IPS-20b (cell line): ENCODE measurements at regions not wholly inside any gene's neighbourhood (a gene's known extent, or its start where the extent isn't known, plus 50 kb on each side); places are given as distances from the start of the nearest gene placed in this dataset.

Source experiments
- H3K27ac ChIP-seq: one replicate; pipeline ENCODE4 v1.5.1; 2013; ENCODE audit warnings: low read length
- H3K27me3 ChIP-seq: 2 replicates; pipeline ENCODE4 v1.6.1; 2013; ENCODE audit warnings: mild to moderate bottlenecking, low read length, inconsistent platforms; ENCODE audit not compliant: insufficient read depth
- H3K36me3 ChIP-seq: 2 replicates; pipeline ENCODE4 v1.6.1; 2013; ENCODE audit warnings: low read depth, mild to moderate bottlenecking, inconsistent platforms, low read length, moderate library complexity; ENCODE audit not compliant: insufficient read depth
- H3K4me1 ChIP-seq: 2 replicates; pipeline ENCODE4 v1.6.1; 2013; ENCODE audit warnings: mild to moderate bottlenecking, control low read depth, inconsistent platforms, low read length, moderate library complexity; ENCODE audit not compliant: insufficient read depth
- H3K4me3 ChIP-seq: 2 replicates; pipeline ENCODE4 v1.5.1; 2013; ENCODE audit warnings: mild to moderate bottlenecking, low read length, inconsistent platforms
- H3K9ac ChIP-seq: 2 replicates; pipeline ENCODE4 v1.6.1; 2013; ENCODE audit warnings: low read depth, mild to moderate bottlenecking, inconsistent platforms, low read length, moderate library complexity
- H3K9me3 ChIP-seq: 2 replicates; pipeline ENCODE4 v1.6.1; 2013; ENCODE audit warnings: mild to moderate bottlenecking, low read depth, low read length, inconsistent platforms; ENCODE audit not compliant: insufficient read depth

DNA sequence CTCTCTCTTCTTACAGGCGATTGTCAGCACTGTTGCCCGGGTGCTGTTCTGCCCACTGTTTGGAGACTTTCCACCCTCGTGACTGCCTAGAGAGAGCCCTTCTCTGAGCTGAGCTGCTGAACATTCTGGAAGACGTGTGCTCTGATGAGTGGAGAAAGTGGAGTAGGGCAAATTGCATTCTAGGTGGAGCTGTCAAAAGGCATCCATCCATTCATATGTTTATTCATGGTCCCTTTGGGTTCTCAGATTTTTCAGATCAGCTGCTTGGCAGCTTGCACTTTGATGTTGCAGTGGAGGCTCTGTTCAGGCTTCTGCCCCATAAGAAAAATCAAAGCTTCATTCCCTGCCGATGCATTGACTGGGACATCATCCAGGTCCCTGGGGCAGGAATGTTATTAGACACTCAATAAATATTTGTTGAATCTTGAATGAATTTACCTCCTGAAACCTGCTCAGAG, 120.7 kb upstream of the EEPD1 start:
- no peaks in the 10 kb centered on the region for H3K4me1 ChIP-seq
- H3K27me3 ChIP-seq, result no peaks in the 10 kb centered on the region
- no peaks in the 10 kb centered on the region for H3K9me3 ChIP-seq
- H3K27ac ChIP-seq, result no peak overlapping the region
- no peak overlapping the region for H3K9ac ChIP-seq
- no peaks in the 10 kb centered on the region for H3K36me3 ChIP-seq
- H3K4me3 ChIP-seq, result no peak overlapping the region

DNA sequence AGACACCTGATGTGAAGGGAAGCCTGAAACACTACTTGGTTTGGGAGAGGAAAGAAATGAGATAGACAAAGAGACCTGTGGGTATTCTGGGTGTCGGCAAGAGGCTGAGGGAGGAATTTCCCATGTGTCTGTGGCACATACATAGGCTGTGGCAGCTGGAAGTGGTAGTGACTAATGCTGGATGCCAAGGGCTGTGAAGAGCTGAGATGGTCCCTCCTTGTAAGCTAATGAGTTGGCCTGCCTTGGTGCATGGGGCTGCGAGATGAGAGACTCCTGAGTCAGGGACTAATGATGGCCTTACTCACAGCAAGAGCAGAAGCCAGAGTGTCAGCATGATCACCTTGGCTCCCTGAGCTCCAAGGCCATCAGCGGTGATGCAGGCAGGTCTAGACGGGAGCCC, 119.0 kb upstream of the EEPD1 start:
- Histone ChIP-seq H3K9me3 (no peaks in the 10 kb centered on the region), H3K36me3 (no peaks in the 10 kb centered on the region), H3K4me3 (no peak overlapping the region), H3K27me3 (no peaks in the 10 kb centered on the region), H3K27ac (no peak overlapping the region), H3K9ac (no peak overlapping the region), H3K4me1 (no peaks in the 10 kb centered on the region)

DNA sequence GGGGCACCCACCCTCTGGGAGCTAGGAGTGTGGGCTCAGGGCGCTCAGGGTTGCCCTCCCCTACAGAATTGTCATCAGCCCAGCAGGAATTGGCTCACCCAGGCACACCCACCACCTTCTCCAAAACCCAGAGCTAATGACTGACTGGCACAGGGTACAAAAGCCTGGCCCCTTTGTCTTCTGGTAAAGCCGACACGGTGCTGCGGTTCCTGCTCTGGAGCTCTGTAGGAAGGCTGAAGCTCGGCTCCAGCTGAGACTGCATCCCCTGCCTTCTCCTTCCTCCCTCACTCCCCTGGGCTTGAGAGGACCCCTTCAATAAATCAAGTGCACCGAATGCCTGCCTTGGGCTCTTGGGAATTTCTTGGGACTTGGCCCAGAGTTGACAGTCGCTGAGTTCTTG, 117.9 kb upstream of the EEPD1 start:
- Histone ChIP-seq H3K4me1 (peaks cover 5% of the 10 kb centered on the region), H3K9me3 (no peaks in the 10 kb centered on the region), H3K27me3 (no peaks in the 10 kb centered on the region)

DNA sequence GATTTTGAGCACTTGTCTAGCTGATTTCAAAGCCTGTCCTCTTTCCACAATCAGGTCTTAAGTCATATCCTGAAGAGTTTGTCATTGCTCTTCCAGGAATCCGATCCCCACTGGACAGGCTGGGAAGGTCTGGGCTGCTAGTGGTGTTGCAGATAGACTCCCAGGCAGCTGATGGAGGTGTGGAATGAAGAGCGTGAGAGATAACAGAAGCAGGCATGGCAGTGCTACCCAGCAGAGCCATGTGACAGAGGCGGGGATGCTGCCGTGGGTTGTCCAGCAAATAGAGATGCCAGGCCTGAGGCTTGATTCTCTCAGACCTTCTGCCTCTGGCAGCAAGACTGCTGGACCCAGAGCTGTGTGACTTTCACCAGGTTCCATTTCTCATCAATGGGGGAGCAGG, 116.5 kb upstream of the EEPD1 start:
- H3K4me1 ChIP-seq, result peaks cover 7% of the 10 kb centered on the region

More for the DNA sequence above, 117.9 kb upstream of the EEPD1 start:
- Histone ChIP-seq H3K36me3 (no peaks in the 10 kb centered on the region), H3K4me3 (no peak overlapping the region), H3K27ac (no peak overlapping the region), H3K9ac (no peak overlapping the region)

DNA sequence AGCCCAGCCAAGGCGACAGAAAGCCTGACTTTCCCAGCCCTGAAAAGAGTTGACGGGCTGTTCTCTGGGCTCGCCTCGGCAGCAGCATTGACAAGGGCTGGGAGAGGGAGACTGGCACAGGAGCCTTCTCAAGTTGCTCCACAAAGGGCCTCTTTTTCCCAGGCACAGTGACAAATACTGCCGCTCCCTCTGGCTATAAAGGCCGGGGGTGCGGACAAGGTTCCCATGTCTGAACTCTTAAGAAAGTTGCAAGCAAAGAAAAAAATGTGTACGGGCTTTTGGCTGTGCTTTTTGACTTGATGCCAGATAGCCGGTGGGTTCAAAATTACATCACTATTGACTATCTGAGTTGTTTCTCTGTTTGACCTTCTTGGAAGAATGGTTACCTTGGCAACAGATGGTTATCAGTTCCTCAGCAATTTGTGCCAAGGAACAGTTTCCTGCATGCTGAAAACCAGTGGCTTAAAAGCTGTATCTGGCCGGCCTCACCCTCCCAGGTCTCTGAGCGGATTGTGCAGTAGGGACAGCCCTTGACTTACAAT, 115.9 kb upstream of the EEPD1 start:
- Histone ChIP-seq H3K36me3 (no peaks in the 10 kb centered on the region), H3K27ac (no peak overlapping the region), H3K4me3 (no peak overlapping the region), H3K9me3 (no peaks in the 10 kb centered on the region), H3K9ac (no peak overlapping the region), H3K4me1 (peaks cover 7% of the 10 kb centered on the region), H3K27me3 (no peaks in the 10 kb centered on the region)

More for the DNA sequence above, 116.5 kb upstream of the EEPD1 start:
- no peak overlapping the region for H3K9ac ChIP-seq
- H3K4me3 ChIP-seq, result no peak overlapping the region
- H3K27ac ChIP-seq, result no peak overlapping the region
- H3K9me3 ChIP-seq, result no peaks in the 10 kb centered on the region
- H3K36me3 ChIP-seq, result no peaks in the 10 kb centered on the region
- no peaks in the 10 kb centered on the region for H3K27me3 ChIP-seq

DNA sequence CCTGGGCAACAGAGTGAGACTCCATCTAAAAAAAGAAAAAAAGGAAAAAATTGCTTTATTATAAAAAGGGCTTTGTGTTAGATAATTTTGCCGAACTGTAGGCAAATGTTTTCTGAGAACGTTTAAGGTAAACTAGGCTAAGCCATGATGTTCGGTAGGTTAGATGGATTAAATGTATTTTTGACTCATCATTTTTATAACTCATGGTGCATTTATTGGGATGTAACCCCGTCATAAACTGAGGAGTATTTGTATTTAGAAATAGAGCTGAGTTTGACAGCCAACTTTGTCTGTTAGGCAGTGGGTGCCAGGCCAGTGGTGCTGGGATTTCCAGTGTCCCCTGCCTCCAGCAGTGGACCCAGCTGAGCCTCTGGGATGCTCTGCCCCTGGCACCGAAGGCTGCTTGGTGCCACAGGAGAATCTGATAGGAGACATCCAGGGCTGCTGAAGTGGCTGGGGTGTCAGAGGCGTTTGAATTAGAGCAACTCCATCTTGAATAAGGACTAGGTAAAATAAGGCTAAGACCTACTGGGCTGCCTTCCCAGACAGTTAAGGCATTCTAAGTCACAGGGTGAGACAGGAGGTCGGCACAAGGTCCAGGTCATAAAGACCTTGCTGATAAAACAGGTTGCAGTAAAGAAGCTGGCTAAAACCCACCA, 114.9 kb upstream of the EEPD1 start:
- H3K4me1 ChIP-seq, result peaks cover 7% of the 10 kb centered on the region
- H3K9ac ChIP-seq, result no peak overlapping the region
- no peaks in the 10 kb centered on the region for H3K9me3 ChIP-seq
- H3K27ac ChIP-seq, result no peak overlapping the region
- no peaks in the 10 kb centered on the region for H3K36me3 ChIP-seq
- no peaks in the 10 kb centered on the region for H3K27me3 ChIP-seq
- no peak overlapping the region for H3K4me3 ChIP-seq

DNA sequence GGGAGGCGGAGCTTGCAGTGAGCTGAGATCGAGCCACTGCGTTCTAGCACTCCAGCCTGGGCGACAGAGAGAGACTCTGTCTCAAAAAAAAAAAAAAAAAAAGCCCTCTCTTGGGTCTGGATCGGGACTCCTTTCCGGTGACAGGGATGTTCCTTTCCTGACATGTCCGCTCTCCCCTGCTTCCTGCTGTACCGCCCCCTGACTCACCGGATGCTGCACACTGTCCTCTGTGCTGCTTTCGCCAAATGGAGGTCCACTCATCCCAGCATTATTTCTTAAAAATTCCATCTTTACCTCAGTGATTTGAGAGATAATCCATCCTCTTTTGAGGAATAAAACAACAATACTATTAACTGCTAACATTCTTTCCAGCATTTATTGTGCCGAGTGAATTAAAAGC, 113.8 kb upstream of the EEPD1 start:
- H3K4me3 ChIP-seq, result no peak overlapping the region
- no peaks in the 10 kb centered on the region for H3K9me3 ChIP-seq
- H3K27me3 ChIP-seq, result no peaks in the 10 kb centered on the region
- peaks cover 7% of the 10 kb centered on the region for H3K4me1 ChIP-seq
- H3K36me3 ChIP-seq, result no peaks in the 10 kb centered on the region
- no peak overlapping the region for H3K9ac ChIP-seq
- H3K27ac ChIP-seq, result no peak overlapping the region

DNA sequence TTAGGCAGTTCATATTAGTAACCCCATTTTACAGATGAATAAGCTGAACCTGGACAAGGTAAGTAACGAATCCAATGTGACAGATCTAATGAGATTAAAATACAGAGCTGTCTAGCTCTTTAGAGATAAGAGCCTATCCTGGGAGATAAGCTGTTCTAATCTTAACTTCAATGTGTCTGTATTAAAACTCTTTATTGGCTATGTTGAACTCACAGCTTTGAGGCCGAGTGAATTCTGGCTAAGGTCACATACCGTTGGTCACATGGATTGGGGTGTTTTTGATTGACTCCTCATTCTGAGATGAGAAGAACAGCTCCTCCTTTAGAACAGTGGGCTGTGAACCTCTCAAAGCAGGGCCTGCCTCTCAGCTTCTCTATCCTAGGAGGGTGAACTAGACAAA, 113.4 kb upstream of the EEPD1 start:
- no peaks in the 10 kb centered on the region for H3K36me3 ChIP-seq
- no peak overlapping the region for H3K27ac ChIP-seq
- H3K4me1 ChIP-seq, result peaks cover 7% of the 10 kb centered on the region
- H3K27me3 ChIP-seq, result no peaks in the 10 kb centered on the region
- H3K4me3 ChIP-seq, result no peak overlapping the region
- H3K9ac ChIP-seq, result no peak overlapping the region
- no peaks in the 10 kb centered on the region for H3K9me3 ChIP-seq

DNA sequence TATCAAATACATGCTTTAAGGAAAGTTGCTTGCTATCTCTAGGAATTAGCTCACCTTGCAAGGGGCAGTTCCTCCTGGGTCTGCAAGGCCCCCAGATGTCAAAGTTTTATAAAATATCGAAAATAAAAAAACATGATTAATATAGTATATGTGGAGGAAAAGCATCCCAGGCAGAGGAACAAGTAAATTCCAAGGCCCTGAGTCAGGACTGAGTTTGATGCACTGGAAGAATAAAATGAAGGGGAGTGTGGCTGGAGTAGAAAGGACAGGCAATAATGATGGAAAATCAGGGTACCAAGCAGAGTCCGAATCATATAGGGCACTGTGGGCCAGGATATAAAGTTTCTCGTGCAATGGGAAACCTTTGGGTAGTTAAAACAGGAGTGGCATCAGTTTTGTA, 112.4 kb upstream of the EEPD1 start:
- Histone ChIP-seq H3K27me3 (no peaks in the 10 kb centered on the region), H3K4me1 (peaks cover 7% of the 10 kb centered on the region), H3K9me3 (no peaks in the 10 kb centered on the region), H3K27ac (no peak overlapping the region), H3K9ac (no peak overlapping the region), H3K36me3 (no peaks in the 10 kb centered on the region), H3K4me3 (no peak overlapping the region)

DNA sequence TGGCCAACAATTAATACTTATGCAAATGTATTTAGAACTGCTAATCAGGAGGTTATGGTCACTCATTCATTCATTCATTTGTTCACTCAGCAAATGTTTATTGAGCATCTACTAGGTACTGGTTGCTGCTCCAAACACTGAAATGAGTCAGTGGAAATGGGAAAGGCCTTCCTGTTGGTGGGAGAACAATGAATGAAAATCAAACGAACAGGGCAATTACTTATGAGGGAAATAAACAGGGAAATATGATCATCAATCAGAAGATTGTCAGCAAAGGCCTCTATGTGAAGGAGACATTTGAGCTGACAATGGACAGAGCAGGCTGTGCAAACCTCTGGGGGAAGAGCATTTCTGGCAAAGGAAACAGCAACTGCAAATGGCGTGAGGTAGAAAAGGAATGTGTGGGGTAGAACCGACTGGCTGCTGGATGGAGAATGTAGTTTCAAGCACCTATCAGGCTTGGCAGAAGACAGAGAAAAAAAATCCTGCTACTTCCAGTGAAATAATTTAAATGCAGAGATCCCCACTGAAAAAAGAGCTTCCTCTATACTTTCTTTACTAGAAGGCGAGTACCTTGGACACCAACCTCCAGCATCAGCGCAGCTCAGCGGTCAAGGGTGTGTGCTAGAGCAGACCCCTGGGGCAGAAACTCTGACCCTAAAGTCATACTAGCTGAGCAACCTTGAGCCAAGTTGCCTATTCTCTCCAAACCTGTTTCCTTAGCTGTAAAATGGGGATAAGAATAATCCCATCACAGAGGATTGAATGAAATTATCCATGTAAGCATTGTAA, 108.8 kb upstream of the EEPD1 start:
- Histone ChIP-seq H3K4me3 (no peak overlapping the region), H3K9ac (no peak overlapping the region), H3K27me3 (no peaks in the 10 kb centered on the region), H3K27ac (no peak overlapping the region), H3K9me3 (no peaks in the 10 kb centered on the region), H3K36me3 (no peaks in the 10 kb centered on the region), H3K4me1 (peaks cover 19% of the 10 kb centered on the region)

DNA sequence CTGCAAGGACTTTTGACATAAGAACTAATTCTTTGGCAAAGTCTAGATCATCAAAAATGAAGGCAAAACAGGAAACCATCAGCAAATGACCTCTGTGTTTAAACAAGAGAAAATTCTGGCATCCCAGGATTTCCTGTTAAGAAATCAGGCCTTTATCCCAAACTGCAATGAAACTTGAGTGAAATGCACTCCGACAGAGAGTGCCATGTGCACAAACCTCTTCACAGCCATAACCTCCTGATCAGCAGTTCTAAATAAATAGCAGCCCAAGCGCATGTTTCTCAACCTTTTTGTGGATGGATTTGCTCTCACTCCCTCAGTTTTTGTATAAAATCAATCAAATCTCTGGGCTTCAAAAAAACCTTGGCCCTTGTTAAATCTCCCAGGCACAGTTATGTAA, 107.7 kb upstream of the EEPD1 start:
- H3K9me3 ChIP-seq, result no peaks in the 10 kb centered on the region
- H3K36me3 ChIP-seq, result no peaks in the 10 kb centered on the region
- H3K9ac ChIP-seq, result no peak overlapping the region
- no peak overlapping the region for H3K27ac ChIP-seq
- no peak overlapping the region for H3K4me3 ChIP-seq
- peaks cover 18% of the 10 kb centered on the region for H3K4me1 ChIP-seq
- H3K27me3 ChIP-seq, result no peaks in the 10 kb centered on the region

DNA sequence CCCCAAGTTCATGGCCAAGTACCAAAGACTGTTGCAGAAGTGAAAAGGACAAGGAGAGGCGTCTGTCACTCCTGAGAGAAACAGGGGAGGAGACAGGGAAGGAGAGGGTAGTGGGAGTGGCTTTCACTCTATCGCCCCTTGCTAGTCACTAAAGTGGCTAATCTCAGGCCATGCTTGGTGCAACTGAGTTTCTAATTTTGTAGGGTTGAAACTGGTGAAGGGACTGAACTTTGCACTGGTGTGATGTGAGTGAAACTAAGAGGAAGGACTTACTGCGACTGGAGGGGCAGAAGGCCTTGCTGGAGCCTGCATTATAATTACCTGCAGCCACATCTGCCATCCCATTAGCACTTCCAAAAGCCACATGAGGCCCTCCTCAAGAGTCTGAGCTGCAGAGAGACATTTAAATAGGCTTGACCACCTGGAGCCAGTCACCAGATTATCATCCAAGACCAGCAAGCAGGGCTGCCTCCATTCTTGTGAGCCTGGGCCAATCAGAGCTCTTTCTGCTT, 107.2 kb upstream of the EEPD1 start:
- Histone ChIP-seq H3K4me3 (no peak overlapping the region), H3K27ac (no peak overlapping the region), H3K9me3 (no peaks in the 10 kb centered on the region), H3K36me3 (no peaks in the 10 kb centered on the region), H3K27me3 (no peaks in the 10 kb centered on the region), H3K4me1 (peaks cover 17% of the 10 kb centered on the region), H3K9ac (no peak overlapping the region)
